ENCODE measurements at regions not wholly inside any gene's neighbourhood (a gene's known extent, or its start where the extent isn't known, plus 50 kb on each side); places are given as distances from the start of the nearest gene placed in this dataset.
"Not testable (repeated sequence)": the region's sequence is repeated elsewhere in the genome, so short reads cannot be mapped to it uniquely, and the experiment has no call there.

- DNase-seq (ENCODE audit: low spot score), result no peak
Measured at GRCh38 chr3:178087376-178087775, 448.9 kb upstream of the KCNMB2 start.

- no peak for DNase-seq (ENCODE audit: low spot score)
Measured at GRCh38 chr3:178088963-178089362, 447.3 kb upstream of the KCNMB2 start.

- no peak for DNase-seq (ENCODE audit: low spot score)
Measured at GRCh38 chr3:178090899-178091298, 445.3 kb upstream of the KCNMB2 start.

- no peak for DNase-seq (ENCODE audit: low spot score)
Measured at GRCh38 chr3:178095522-178095921, 440.7 kb upstream of the KCNMB2 start.

GRCh38 chr3:178096955-178097354 is 439.3 kb upstream of the KCNMB2 start:
- DNase-seq (ENCODE audit: low spot score), result no peak

GRCh38 chr3:178097576-178097975 is 438.7 kb upstream of the KCNMB2 start:
- no peak for DNase-seq (ENCODE audit: low spot score)

- DNase-seq (ENCODE audit: low spot score), result no peak
Measured at GRCh38 chr3:178099274-178099673, 437.0 kb upstream of the KCNMB2 start.

GRCh38 chr3:178099862-178100261 is 436.4 kb upstream of the KCNMB2 start:
- DNase-seq (ENCODE audit: low spot score), result no peak

GRCh38 chr3:178100908-178101307 is 435.3 kb upstream of the KCNMB2 start:
- no peak for DNase-seq (ENCODE audit: low spot score)

- DNase-seq (ENCODE audit: low spot score), result no peak
Measured at GRCh38 chr3:178103140-178103539, 433.1 kb upstream of the KCNMB2 start.

GRCh38 chr3:178107804-178108203 is 428.4 kb upstream of the KCNMB2 start:
- DNase-seq (ENCODE audit: low spot score), result no peak

- no peak for DNase-seq (ENCODE audit: low spot score)
Measured at GRCh38 chr3:178109691-178110090, 426.5 kb upstream of the KCNMB2 start.

- peak; percentile 4 for DNase-seq (ENCODE audit: low spot score)
Measured at GRCh38 chr3:178112134-178112533, 424.1 kb upstream of the KCNMB2 start.

GRCh38 chr3:178112552-178112951 is 423.7 kb upstream of the KCNMB2 start:
- DNase-seq (ENCODE audit: low spot score), result not testable (repeated sequence)

GRCh38 chr3:178117641-178118040 is 418.6 kb upstream of the KCNMB2 start:
- no peak for DNase-seq (ENCODE audit: low spot score)

- DNase-seq (ENCODE audit: low spot score), result not testable (repeated sequence)
Measured at GRCh38 chr3:178119608-178120295, 416.5 kb upstream of the KCNMB2 start.

- DNase-seq (ENCODE audit: low spot score), result no peak
Measured at GRCh38 chr3:178120367-178120766, 415.9 kb upstream of the KCNMB2 start.

- DNase-seq (ENCODE audit: low spot score), result no peak
Measured at GRCh38 chr3:178126686-178127085, 409.6 kb upstream of the KCNMB2 start.

GRCh38 chr3:178127221-178127620 is 409.0 kb upstream of the KCNMB2 start:
- no peak for DNase-seq (ENCODE audit: low spot score)

- no peak for DNase-seq (ENCODE audit: low spot score)
Measured at GRCh38 chr3:178129109-178129508, 407.1 kb upstream of the KCNMB2 start.

- DNase-seq (ENCODE audit: low spot score), result no peak
Measured at GRCh38 chr3:178131801-178132200, 404.4 kb upstream of the KCNMB2 start.

- no peak for DNase-seq (ENCODE audit: low spot score)
Measured at GRCh38 chr3:178137206-178137605, 399.0 kb upstream of the KCNMB2 start.

- no peak for DNase-seq (ENCODE audit: low spot score)
Measured at GRCh38 chr3:178137831-178138230, 398.4 kb upstream of the KCNMB2 start.

GRCh38 chr3:178139116-178139515 is 397.1 kb upstream of the KCNMB2 start:
- no peak for DNase-seq (ENCODE audit: low spot score)

All from A172 (cell line).